Transverse colon (tissue), 3 donors: ENCODE measurements at regions not wholly inside any gene's neighbourhood (a gene's known extent, or its start where the extent isn't known, plus 50 kb on each side); places are given as distances from the start of the nearest gene placed in this dataset.

ENCODE experiments used
- POLR2A ChIP-seq: fragments of 450-650 bp; IDR thresholded peaks from one replicate; pipeline ENCODE4 v1.6.1; 2016; ENCODE audit warnings: antibody characterized with exemption, mild to moderate bottlenecking, moderate library complexity
- TF ChIP-seq, protein P1 (sequence below), 5 experiments: fragments of 200-600 bp in 3 of 5; fragments of 450-650 bp in 2 of 5; sonication (generic) in 3 of 5; IDR thresholded peaks; 1 replicate in 2 of 5; 2 replicates in 3 of 5; pipeline ENCODE4 v1.5.1; 2016 to 2017; ENCODE audit warnings: antibody characterized with exemption in 5 of 5, inconsistent platforms in 3 of 5, mild to moderate bottlenecking in 2 of 5, moderate library complexity in 1 of 5

DNA sequence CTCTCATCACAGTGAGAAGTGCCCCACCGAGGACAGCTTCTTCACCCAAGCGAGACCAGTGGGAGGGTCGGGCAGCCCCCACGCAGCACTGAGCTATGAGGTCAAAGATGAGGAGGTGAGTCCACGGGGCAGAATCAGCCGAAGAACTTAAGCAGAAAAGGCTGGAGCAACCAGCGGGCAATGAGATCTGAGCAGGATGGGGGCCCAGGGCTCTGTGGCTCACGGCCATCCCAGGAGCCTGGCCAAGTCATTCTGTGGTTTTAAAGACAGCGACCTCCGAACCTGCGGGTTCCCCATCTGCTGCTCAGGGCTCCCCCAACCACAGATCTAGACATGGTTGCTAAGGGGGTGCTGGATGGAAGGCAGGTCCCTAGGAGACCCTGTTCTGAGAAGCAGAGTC, 202.6 kb downstream of the RBFOX3 start:
- TF ChIP-seq, protein P1, sequence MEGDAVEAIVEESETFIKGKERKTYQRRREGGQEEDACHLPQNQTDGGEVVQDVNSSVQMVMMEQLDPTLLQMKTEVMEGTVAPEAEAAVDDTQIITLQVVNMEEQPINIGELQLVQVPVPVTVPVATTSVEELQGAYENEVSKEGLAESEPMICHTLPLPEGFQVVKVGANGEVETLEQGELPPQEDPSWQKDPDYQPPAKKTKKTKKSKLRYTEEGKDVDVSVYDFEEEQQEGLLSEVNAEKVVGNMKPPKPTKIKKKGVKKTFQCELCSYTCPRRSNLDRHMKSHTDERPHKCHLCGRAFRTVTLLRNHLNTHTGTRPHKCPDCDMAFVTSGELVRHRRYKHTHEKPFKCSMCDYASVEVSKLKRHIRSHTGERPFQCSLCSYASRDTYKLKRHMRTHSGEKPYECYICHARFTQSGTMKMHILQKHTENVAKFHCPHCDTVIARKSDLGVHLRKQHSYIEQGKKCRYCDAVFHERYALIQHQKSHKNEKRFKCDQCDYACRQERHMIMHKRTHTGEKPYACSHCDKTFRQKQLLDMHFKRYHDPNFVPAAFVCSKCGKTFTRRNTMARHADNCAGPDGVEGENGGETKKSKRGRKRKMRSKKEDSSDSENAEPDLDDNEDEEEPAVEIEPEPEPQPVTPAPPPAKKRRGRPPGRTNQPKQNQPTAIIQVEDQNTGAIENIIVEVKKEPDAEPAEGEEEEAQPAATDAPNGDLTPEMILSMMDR (IDR thresholded peaks at IDR 0.05), result no peak
- no peak for TF ChIP-seq POLR2A
